Activated T-cell treated with anti-CD3 and anti-CD28 coated beads for 4 hours (primary cell): ENCODE measurements at regions not wholly inside any gene's neighbourhood (a gene's known extent, or its start where the extent isn't known, plus 50 kb on each side); places are given as distances from the start of the nearest gene placed in this dataset.

ENCODE experiments used
- DNase-seq: peaks from one replicate; pipeline ENCODE4 v3.0.0-alpha.2; 2020

DNA sequence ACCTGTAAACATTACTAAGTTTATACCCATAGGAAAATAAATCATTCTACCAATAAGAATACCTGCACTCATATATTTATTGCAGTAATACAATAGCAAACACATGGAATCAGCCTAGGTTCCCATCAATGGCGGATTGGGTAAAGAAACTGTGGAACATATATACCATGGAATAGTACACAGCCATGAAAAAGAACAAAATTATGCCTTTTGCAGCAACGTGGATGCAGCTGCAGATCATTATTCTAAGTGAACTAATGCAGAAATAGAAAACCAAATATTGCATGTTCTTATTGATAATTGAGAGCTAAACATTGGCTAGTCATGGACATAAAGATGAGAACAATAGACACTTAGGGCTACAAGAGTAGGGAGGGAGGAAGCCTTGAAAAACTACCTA lies 667.4 kb upstream of the WWC1 start:
- DNase-seq: no peak

DNA sequence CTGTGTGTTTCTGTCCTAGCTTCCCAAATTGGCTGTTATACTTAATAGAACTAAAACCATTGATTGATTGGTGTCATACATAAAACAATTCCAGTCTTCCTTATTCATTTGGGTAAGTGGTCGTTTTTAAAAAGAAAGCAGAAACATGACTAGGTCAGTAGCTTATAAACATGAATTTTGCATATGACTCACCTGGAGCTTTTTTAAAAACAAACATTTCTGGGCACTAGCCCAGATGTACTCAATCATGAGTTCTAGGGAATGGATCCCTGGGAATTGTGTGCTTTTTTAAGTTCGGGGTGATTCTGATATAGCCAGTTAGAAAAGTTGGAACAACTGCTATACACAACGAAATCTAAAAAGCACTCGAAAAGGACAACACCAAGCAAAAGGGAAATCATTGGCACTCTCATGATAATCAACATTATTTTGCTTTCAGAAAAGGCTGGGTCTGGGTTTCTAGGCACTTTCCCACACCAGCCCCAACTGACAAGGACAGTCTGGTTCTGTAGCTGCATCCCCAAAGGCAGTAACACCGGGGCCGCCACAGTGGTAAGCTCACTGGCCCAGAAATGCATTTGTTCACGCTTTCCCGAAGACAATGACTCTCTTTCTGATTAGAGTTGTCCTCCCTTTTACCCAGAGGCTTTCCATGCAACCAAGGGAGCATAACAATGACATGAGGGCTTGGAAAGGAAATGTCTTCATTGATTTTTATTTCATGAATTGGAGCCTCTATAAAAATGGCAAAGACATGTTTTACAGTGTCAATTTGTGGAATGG lies 664.9 kb upstream of the WWC1 start:
- DNase-seq: no peak

DNA sequence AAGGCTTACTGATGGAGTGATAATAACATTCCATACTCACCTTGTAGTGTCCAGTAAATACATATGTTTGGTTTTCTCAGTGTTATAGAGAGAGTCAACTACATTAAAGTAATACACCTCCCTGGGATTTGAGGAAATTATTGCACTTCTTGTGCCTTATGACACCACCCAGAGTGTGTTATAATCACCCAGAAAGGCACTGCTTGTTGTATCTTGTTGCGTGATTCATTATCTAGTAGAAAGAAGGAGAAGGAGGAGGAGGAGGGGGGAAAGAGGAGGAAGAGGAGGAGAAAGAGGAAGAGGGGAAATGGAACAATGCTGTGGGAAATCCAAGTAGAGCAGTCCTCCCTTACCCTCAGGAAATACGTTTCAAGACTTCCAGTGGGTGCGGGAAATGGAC lies 661.8 kb upstream of the WWC1 start:
- no peak for DNase-seq

DNA sequence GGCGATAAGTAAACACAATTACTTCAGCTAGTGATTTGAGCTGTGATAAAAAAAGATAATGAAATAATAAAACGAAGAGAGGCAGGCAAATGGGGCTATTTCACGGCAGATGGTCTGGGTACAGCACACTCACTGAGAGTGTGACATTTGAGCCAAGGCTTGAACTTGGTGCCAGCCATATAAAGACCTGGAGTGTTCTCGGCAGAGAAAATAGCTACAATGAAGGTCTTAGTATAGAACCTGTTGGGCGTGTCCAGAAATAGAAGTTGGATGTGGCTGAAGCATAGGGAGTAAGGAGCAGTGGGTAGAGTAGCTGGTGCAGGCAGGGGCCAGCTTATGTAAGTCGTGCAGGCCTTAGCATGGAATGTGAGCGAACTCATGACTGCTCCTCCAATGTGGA lies 660.3 kb upstream of the WWC1 start:
- no peak for DNase-seq

DNA sequence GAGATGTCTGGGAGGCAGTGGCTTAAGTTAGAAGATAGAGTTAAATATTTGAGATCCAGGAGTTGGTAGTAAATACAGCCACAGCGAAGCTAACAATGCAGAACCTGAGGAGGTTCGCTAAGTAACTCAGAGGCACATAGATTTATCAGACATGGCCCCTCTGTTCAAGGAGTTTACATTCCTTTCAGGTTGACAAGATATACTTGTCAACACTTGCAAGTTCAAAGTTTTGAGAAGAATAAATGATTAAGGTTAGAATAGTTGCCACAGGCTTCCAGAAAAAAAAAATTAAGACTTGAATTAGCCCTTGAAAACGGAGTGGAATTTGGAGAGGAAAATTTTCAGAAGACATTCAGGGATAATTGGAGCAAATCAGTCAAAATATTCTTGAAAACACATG lies 658.3 kb upstream of the WWC1 start:
- DNase-seq: no peak

DNA sequence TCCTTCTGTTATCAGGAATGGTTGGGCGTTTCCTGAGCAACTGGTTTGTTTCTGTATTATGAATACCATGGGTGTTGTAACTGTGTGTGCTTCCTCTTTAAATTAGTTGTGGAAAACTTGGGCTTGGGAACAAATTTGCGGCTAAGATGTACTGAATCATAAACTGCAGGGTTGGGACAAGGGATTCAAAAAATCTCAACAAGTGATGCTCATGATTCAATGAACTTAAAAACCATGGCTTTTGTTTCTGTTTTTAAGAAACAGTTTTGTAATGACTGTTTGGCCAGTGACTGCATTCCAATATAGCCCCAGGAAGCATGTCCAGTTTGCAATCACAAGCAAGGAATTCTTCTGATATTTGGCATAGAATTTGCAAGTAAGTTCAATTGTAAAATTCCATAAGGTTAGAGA lies 657.5 kb upstream of the WWC1 start:
- no peak for DNase-seq

DNA sequence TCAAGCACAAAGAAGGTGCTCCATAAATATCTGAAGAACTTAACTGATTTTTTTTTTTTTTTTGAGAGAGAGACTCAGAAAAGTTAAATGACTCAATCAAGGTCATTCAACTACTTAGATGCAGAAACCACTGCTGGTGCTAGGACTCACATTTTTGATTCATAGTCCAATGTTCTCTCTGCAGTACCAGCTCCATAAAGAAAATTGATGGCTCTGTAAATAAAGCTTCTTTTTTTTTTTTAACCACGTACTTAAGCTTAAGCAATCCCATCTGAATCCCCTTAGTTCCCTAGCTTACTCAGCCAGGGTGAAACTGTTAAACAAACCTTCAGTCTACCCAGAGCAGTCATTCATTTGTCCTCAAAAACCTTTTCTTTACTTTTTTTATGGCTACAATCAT lies 657.0 kb upstream of the WWC1 start:
- DNase-seq: no peak

DNA sequence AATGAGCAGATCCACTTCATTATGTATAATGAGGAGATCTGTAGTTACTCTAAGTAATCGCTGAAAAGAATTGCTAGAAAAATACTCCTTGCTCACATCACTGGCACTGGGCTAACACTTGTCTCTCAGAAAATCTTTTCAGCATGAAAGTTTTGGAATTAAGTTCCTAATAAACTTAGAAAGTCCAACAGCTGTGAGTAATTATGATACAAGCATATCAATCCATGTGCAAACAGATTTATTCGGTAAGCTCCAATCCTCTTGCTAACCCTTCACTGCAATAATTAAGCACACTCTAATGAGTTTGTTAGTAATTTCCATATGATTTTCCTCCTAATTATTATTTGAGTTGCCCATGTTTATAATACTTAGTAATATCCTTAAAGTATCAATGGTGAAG lies 652.6 kb upstream of the WWC1 start:
- DNase-seq: no peak

DNA sequence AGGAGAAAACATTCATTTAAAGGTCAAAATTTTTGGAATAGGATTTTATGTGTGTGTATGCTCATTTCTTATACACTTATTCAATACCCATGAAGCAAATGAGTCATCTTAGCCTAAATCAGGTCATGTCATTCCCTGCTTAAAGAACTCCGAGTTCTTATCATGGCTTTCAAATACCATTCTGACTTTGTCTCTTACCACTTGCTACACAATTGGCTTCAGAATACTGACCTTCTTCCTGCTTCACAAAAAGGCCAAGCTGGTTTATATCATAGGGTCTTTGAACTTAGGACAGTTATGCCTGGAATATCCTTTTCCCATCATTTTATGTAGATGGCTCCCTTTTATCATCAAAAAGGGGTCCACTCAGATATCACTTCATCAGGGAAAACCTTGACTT lies 652.2 kb upstream of the WWC1 start:
- DNase-seq: no peak

DNA sequence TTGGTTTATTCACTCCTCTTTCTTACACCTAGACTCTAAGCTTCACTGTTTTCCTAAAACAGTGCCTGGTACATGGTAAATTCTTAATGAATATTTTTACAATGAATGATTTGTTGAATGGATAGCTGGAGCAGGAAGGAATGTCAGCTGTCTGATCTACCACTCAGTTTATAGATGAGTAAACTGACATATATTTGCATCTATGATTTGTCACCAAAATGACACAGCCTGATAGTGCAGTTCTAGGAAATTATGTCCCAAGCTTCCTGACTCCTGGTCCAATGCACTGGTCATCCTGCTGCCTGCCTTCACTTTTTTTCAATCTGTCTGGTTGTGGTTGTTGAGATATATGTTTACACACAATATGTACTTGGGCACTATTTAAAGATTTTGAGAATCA lies 651.7 kb upstream of the WWC1 start:
- DNase-seq: no peak

DNA sequence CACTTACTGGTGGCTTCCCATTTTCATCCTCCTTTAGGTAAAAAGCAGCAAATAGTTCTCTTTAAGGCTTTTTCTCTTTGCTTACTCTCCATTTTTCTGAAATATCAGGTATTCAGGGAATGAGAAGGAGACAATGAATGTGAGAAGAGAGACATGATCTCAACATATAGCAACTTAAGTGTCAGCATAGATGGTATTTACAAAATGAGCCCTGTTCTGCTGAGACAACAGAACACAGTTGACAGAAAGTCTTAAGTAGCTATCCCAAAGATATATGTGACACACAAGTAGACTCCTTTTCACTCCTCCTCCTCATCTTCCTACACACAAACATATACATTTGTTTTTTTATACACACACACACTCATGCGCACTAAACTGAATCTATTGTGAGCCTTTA lies 649.3 kb upstream of the WWC1 start:
- DNase-seq: no peak

DNA sequence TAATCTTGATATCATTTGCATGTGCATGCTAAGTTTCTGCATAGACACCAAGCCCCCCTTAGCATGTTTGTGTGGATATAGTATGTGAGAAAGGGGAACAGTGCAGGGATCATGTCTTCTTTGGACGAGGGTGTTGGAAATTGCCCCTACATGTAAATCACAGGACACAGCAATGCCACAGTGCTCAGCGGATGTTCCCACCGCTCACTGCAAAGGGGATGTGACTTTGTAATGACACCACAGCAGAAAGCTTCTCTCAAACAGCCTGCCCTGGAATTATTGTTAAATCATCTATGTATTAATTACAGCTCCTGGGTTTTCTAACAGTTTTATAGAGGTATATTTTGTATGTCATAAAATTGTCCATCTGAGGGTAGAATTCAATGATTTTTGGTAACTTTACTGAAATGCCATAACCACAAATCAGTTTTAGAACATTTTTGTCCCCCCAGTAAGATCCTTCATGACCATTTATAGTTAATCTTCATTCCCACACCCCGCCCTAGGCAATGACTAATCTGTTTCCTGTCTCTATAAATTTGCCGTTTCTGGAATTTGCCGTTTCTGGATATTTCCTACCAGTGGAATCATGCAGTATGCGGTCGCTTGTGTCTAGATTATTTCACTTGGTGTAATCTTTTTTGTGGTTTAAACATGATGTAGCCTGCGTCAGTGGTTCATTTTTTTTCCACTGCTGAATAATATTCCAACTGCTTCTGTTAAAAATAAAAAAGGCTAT lies 648.5 kb upstream of the WWC1 start:
- DNase-seq: no peak

DNA sequence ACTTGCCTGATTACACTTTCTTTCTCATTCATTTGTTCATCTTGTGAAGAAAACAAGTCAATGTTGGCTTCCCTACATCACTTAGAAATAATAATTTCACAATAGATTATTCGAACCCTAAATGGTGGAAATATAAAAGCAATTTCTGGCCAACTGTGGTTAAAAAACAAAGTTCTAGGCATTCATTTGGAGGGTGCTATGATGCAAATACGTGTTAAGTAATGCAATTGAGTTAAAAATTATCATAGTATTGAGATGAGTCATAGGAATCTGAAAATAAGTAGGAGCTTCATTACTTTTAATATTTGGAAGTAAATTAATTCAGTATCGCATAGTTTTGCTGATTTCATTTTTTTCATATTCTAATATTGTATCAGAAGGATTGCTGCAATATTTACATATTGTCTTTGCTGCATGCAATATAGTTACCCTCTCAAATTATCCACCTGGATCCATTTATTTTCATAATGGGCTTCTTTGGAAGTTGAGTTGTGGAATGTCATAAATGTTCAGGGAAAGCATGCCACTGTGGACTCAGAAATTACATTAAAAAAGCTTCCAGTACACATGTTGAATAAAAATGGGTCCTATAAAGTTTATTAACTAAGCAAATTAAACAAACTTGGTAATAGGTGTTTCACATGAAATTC lies 647.7 kb upstream of the WWC1 start:
- DNase-seq: no peak

DNA sequence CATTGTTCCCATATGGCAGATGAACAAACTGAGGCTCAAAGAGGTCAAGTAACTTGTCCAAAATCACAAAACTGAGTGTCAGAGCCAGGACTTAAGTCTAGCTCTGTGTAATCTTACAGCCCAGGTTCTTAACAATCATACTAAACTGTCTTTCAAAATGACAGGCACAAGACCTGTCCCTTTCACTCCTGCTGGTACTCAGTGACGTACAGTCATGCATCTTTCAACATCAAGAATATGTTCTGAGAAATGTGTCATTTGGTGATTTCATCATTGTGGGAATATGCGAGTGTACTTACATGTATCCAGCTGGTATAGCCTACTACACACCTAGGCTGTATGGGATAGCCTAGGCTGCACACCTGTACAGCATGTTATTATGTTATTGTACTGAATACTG lies 646.8 kb upstream of the WWC1 start:
- DNase-seq: no peak

DNA sequence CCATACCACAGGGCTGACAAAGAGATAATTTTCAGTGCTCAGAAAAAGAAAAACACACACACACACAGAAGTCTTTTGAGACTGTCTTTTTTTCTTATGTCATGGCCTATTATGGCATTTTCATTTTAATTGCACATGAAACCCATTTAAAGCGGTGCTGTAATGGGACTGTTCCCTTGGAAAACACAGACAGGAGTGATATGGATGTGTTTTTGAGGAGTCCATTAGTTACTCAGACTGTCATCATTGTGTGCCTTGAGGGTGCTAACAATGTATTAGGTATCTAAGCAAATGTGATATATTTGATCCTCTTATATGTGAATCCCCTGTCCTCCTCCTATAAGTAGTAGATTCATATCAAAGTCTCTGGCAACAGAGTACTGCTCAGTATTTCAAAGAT lies 642.0 kb upstream of the WWC1 start:
- DNase-seq: no peak

DNA sequence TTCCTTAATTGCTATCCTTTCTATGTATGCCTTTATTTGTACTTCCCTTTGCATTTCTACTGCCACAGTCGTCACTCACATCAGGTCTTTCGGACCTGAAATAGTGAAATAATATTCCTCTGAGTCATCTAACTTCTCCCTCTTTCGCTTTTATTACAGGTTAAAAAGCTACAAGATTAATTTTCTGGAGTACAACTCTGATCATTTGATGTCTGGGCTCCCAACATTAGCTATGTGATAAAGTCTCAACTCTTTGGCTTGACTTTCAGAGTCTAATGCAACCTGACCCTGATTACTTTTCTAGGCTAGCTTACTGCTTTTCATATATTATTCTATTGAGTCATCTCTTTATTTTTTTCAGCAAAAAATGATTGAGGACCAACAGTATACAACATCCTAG lies 638.8 kb upstream of the WWC1 start:
- no peak for DNase-seq

DNA sequence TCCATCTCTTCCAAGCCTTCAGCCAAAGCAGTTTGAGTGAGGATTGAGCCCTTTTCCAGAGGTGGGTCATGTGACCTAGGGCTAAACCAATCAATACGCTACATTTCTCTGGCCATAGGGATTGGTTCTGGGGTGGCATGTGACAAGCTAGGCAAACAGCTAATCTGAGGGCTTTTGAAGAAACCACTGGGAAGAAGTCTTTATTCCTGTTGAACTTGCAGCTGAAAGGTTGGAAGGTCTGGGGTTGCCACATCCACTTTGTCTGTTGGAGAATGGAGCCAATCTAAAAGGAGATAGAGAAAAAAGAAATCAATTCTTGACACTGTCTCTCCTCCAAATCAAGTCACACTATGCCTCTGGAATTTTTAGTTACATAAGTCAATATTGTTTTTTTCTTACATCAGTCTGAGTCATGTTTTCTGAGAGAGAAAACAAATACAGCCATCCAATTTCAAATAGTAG lies 637.8 kb upstream of the WWC1 start:
- no peak for DNase-seq

DNA sequence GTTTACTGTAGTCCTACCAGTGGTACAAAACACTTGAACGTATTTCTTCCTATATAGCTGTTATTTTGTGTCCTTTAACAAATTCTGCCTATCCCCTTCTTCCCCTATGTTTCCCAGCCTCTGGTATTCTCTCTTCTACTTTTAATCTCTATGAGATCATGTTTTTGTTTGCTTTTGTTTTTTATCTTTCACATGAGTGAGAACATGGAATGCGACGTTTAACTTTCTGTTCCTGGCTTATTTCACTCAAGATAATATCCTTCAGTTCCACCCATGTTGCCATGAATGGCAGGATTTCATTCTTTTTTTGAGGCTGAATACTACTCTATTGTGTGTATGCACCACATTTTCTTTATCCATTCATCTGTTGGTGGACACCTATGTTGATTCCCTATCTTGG lies 634.4 kb upstream of the WWC1 start:
- DNase-seq: no peak

DNA sequence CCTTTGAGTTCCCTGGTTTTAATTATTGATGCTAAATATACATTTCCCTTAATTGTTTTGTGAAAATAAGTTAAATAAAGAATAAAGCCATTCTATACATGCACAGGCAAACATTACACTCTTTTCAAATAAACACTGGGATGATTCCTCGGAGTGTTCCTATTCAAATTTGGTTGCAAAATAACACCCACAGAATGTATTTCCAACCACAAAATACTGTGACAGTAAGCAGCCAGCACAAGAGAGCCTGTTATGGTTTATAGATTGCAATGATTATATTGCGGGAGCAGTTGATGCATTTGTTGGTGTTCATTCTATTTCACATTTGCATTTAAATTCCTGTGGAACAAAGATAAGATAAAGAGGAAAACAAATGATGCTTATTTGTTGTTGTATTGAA lies 632.6 kb upstream of the WWC1 start:
- DNase-seq: no peak

DNA sequence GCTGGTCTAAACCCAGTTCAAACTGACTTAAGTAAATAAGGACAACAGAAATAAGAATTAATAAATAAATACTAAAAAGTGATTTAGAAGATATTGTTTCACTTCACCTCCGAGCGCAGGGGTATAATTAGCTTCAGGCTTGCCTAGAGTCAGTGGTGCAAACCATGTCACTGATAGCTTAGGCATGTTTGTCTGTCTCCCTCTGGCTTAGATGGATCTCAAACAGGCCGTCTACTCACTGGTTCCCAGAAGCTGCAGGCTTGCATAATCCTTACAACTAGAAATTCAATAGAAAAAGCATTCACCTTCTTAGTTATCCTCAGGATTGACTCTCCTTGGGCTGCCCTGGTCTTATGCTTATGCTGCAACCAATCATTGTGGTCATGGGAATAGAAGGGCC lies 629.8 kb upstream of the WWC1 start:
- no peak for DNase-seq

DNA sequence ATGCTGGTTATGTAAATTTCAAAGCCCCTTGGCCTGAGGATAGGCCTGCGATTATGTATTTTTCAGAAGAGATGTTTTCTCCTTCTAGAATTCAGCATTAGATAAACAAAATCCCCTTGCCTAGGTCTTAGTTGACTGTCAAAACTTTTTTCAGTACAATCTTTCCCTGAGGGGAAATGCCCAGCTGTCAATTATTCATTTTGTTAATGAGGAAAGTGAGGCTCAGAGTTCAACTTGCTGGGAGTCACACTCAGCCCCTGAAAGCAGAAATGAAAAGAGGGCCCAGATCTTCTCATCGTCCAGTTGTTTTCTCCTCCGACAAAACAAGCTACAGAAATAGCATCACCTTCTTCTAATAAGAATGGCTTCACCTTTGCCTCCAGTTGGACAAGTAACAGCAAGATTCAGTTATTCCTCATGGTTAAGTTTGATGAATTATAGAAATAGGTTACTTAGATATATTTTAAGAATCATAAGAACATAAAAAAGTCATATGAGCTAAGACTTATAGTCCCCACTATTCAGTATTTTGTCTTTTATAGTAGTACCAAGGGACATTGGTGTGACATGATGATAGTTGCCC lies 627.1 kb upstream of the WWC1 start:
- DNase-seq: no peak

DNA sequence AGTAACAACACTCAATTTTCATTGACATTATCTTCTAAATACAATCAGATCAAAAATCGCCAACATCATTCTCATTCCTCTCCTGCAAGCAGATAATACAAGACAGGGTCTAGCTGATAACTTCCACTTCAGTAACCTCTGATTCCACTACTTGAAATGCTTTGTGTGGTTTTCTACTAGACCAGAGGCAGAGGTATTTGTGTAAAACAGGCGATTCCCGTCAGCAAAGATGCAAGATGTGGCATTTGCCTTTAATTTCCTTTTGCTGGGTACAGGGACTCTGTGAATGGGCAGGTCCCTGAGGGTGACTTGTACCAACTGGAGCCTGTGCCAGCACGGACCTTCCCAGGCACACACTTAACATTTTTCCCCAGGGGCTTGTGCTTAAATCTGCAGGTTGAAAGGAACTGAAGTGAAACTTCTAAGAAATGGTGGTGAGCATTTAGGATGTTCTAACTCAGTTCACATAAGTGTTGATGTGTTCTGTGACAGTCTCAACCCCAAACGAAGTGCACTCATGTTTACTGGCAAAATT lies 625.5 kb upstream of the WWC1 start:
- DNase-seq: no peak

DNA sequence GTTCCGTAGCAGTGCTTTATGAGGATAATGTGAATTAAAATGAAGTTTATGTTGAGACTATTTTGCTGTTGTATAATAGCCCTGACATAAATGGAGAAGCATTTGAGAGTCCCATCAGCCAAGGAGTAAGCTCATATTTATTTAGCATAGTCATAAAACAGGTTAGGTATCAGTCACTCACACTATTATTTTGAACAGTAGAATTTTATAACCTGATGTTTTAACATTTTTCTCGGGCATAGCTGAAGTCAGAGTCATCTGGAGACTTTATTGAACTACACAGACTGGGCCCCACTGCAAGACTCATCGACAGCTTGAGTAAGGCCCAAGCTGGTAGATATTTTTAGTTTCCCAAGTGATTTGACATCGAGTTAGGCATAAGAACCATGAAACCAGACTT lies 620.3 kb upstream of the WWC1 start:
- DNase-seq: no peak

DNA sequence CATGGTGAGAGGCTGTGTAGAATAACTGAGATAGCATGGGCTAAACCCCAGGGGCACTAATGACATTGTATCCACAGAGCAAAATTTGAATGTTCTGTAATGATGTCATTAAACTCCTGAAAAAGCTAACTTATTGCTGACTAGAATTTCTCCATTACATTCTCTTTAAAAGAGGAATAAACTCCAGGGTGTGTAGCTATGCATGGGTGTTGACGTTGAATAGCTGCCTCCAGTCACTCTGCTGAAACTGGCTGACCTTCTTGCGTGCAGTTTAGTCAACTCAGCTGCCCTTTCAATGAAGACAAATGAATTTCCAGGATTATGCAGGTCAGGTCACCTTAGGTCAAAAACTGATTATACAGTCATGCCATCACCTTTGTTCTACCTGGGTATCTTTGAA lies 617.5 kb upstream of the WWC1 start:
- DNase-seq: no peak
